ENCODE measurements at regions not wholly inside any gene's neighbourhood (a gene's known extent, or its start where the extent isn't known, plus 50 kb on each side); places are given as distances from the start of the nearest gene placed in this dataset.
"Not testable (repeated sequence)": the region's sequence is repeated elsewhere in the genome, so short reads cannot be mapped to it uniquely, and the experiment has no call there.

DNA sequence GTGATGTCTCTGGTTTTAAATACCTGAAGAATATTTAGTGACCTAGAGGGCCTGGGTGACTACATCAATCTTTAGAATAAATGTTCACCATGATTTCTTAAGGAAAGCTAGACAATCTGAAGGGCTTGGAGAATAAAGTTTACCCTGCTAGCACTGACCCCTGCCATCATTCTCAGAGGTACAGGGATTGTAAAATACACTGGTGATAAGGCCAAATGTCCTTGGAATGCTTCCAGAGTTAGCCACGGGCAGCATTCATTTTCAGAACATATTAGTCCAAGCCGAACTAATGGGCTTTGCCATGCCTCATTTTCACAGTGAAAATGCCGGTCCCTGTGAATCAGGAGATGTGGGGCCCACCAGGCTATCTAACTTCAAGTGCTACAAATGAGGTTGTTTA lies 1381.7 kb upstream of the SEL1L start:
- DNase-seq (ENCODE audit: low read depth), result no peak

DNA sequence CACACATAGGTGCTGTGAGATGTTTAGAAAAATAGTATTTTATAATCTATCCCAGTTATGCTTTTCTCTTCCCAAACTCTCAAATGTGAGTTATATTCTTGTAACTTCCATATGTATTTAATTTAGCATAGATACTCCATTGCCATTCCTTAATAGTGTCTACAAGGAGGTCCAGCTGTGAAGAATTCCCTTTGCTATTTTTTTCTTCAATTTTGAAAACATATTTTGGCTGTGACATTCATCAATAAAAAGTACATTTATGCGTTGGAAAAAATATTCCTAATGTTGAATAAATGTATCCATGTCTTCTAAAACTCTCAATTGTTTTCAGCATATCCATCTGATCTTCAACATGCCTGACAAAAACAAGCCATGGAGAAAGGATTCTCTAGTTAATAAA lies 1402.0 kb upstream of the SEL1L start:
- no peak for DNase-seq (ENCODE audit: low read depth)

DNA sequence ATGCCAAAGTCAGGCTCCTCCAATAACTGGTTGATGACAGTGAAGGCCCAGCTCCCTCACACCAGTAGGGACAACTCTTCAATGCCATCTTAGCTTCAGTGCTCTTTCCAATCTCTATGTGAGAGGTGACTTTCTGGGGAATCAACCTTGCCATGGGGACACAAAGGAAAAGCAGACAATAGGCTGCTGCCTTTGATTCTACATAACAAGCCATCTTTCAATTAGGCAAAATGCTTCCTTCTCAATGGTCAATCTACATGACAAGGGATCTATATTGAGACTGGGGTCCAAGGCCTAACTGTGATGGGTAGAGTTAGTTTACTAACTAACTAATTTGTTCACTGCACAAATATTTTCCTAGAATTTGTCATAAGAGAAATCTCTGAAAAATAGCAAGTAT lies 1417.5 kb upstream of the SEL1L start:
- no peak for DNase-seq (ENCODE audit: low read depth)

DNA sequence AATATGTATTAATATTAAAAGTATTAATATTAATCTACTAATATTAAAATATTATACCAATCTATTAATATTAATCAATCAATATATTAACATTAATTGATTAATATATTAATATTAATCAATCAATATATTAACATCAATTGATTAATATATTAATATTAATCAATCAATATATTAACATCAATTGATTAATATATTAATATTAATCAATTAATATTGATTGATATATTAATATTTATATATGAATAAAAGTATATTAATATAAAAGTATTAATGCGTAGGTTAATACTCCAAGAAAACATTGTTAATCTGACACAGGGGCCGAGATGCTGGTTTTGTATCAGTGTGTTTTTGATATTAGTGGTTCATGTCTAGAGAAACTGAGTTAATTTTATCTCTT lies 1430.1 kb upstream of the SEL1L start:
- no peak for DNase-seq (ENCODE audit: low read depth)

DNA sequence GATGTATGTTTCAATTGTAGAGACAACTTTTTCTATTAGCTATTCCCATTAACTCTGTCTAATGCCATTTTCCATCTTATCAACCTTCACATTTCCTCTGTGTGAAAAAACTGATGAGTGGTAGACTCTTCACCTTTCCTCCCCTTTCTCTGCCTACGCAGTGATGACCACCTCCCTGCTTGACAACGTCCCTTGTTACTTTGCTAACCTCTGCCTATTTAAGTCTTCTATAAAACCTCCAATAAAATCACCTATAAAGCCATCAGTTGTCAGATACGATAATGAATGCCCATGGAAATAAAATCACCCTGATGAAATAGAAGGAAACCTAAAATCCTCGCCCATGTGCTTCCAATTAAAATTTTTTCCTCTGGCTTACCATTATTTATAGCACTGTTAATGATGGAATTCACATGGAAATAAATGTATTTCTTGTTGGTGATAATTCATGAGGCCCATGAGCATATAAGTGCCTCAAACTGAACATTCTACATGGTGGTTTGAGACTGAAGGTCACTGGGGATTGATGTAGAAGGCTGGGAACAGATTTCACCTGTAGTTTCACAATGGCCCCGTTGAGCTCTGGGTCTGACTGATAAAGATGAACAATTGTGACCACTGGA lies 1454.0 kb upstream of the SEL1L start:
- DNase-seq (ENCODE audit: low read depth), result no peak

DNA sequence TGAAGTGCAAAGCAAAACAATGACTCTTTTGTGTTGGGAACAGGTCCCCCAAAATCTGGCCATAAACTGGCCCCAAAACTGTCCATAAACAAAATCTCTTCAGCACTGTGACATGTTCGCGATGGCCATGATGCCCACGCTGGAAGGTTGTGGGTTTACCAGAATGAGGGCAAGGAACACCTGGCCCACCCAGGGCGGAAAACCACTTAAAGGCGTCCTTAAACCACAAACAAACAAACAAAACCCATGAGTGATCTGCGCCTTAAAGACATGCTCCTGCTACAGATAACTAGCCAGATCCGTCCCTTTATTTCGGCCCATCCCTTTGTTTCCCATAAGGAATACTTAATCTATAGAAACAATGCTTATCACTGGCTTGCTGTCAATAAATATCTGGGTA lies 1460.9 kb upstream of the SEL1L start:
- not testable (repeated sequence) for DNase-seq (ENCODE audit: low read depth)

DNA sequence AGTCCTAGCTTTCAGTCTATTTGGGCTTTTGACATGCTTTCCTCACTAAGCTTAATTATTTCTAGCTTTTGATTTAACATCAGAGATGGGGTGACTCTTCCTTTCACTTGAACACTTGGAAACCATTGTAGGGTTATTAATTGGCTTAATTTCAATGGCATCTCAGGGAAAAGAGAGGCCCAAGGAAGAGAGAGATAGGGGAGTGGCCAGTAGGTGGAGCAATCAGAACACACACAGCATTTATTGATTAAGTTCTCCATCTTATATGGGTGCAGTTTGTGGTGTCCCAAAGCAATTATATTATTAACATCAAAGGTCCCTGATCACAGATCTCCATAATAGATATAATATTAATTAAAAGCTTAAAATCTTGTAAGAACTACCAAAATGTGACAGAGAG lies 1466.1 kb upstream of the SEL1L start:
- no peak for DNase-seq (ENCODE audit: low read depth)

DNA sequence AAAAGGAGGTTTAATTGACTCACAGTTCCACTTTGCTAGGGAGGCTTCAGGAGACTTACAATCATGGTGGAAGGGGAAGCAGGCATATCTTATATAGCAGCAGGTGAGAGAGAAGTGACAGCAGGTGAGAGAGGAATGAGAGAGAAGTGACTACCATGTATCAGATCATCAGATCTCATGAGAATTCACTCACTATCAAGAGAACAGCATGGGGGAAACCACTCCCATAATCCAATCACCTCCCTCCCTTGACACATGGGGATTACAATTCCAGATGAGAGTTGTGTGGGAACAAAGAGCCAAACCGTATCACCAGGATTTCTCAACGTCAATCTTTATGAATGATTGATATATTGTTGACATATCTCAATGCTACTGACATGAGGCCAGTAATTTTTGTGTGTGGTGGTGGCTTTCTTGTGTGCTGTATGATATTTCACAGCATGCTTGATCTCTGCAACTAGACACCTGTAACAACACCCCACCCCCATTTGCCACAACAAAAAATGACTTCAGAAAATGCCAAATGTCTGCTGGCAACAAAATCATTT lies 1470.9 kb upstream of the SEL1L start:
- no peak for DNase-seq (ENCODE audit: low read depth)

DNA sequence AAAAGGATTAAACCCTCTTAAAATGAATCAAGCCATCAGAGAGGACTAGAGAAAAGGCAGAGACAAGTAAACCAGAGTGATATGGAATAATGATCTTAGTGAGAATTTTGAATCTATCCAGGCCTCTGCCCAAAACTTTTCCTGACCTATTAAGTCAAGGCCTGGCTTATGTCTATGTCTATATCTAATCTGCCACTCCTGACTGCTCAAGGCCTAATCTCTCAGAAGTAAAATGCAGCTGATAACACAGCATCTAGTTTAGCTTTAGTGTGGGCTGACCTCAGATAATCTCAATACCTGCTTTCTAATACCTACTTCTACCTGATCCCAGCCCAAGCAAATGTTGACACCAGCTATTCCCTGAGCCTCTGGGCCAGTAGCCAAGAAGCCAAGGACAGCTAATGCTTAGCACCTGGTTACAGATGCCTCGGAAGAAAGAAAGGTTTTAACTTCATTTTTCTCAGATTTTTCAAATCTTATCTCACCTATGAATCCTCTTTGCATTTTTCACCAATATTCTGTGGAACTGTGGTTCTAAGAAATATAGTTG lies 1472.5 kb upstream of the SEL1L start:
- DNase-seq (ENCODE audit: low read depth), result no peak

DNA sequence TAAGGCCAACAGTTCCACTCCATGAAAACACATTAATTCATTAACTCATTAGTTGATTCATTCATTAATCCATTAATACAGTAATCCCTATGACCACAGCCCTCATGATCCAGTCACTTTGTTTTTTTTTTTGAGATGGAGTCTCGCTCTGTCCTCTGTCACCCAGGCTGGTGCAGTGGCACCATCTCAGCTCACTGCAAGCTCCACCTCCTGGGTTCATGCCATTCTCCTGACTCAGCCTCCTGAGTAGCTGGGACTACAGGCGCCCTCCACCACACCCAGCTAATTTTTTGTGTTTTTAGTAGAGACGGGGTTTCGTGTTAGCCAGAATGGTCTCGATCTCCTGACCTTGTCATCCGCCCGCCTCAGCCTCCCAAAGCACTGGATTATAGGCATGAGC lies 1473.4 kb upstream of the SEL1L start:
- not testable (repeated sequence) for DNase-seq (ENCODE audit: low read depth)

DNA sequence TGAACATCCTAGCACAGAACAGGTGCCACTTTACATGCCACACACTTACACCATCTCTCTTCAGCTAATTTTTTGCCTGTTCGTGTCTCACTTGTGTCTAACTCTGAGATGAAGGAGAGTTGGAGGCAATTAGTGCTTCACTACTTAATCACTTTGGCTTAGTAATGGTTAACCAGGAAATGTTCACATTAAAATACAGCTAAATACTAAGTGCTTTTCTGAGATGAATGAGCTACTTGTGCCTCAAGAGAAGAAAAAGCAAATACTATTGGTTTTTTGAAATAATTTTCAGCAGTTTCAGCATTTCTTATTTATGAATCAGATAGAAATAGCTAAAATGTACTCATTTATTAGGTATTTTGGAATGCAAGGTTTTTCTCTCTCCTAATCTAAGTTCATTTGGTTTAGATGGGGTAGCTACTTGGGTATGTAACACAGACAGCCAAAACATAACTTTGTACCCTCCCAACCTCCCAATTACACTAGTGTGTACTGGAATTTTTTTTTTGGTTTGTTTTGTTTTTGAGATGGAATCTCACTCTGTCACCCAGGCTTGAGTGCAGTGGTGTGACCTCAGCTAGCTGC lies 1474.1 kb upstream of the SEL1L start:
- no peak for DNase-seq (ENCODE audit: low read depth)

DNA sequence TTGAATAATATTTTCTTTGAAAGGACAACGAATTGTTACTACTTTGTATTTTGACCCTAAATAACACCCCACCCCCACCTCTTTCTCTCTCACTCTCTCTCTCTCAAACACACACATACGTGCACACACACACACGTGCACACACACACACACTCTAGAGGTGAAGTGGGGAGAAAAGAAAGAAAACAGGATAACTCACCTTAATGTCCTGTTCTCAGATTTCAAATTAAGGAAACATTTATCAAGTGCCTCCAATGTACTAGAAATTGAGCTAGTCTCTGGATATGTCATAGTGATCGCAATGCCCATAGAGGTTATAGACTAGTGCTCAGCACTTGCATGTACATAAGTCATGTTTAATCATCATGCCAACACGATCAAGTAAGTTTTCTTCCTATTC lies 1483.6 kb upstream of the SEL1L start:
- no peak for DNase-seq (ENCODE audit: low read depth)

DNA sequence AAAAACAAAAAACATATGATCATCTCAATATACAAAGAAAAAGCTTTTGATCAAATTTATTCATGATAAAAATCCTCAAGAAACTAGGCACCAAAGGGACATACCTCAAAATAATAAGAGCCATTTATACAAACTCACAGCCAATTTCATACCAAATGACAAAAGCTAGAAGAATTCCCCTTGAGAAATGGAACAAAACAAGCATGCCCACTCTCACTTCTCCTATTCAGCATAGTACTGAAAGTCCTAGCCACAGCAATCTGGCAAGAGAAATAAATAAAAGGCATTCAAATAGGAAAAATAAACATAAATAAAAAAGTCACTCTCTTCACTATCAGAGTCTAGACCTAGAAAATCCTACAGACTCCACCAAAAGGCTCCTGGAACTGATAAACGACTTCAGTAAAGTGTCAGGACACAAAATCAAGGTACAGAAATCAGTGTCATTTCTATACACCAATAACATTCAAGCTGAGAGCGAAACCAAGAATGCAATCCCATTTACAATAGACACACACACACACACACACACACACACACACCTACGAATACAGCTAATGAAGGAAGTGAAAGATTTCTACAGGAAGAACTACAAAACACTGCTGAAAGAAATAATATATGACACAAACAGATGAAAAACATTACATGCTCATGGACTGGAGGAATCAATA lies 1486.2 kb upstream of the SEL1L start:
- DNase-seq (ENCODE audit: low read depth), result no peak

DNA sequence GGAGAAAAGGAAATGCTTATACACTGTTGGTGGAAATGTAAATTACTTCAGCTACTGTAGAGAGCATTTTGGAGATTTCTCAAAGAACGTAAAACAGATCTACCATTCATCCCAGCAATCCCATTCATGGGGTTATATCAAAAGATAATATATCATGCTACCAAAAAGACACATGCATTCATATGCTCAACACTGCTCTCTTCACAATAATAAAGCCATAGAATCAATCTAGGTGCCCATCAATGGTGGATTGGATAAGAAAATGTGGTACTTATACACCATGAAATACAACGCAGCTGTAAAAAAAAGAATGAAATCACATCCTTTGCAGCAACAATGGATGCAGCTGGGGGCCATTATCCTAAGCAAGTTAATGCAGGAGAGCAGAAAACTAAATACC lies 1487.7 kb upstream of the SEL1L start:
- no peak for DNase-seq (ENCODE audit: low read depth)

DNA sequence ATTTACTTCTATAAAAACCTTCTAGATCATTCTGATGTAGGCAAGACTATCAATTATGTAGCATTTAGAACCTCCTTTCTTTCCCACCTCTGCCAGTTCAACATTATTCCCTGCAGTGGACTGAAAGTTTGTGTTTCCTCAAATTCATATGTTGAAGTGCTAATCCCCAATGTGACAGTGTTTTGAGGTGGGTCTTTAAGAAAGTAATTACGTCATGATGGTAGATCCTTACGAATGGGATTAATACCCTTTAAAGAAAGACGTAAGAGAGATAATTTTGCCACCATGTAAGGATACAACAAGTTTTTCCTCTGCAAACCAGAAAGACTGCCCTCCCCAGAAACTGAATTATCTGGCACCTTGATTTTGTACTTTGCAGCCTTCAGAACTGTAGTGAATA lies 1489.7 kb upstream of the SEL1L start:
- no peak for DNase-seq (ENCODE audit: low read depth)

DNA sequence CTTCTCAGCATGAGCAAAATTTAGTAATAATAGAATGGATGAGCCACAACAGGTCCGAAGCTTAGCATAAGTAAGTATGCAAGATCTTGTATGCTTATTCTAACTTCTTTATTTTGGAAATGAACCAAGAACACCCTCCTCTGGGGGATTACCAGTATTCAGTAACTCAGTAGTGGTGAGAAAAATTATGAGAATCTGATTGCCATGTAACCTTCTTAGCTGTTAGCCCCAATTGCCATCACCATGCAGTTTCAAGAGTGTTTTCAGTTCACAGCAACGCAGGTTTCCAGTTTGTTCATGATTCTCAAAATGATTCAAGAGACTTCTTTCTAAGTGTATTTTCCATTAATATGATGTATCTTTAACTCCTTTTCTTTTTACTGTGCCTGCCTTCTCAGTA lies 1507.6 kb upstream of the SEL1L start:
- DNase-seq (ENCODE audit: low read depth), result no peak

DNA sequence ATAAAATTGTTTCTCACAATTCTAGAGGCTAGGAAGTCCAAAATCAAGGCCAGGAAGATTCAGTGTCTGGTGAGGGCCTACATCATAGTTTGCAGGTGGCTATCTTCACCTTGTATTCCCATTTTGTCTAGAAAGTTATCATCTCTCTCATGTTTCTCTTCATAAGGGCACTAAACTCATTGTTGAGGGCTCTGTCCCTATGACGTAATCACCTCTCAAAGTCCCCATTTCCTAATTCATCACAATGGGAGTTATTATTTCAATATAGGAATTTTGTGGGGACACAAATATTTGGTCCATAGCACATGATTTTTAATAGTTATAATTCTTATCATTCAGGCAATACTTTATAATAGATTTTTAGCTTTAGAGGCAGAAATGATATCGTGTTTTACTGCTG lies 1509.2 kb upstream of the SEL1L start:
- no peak for DNase-seq (ENCODE audit: low read depth)

DNA sequence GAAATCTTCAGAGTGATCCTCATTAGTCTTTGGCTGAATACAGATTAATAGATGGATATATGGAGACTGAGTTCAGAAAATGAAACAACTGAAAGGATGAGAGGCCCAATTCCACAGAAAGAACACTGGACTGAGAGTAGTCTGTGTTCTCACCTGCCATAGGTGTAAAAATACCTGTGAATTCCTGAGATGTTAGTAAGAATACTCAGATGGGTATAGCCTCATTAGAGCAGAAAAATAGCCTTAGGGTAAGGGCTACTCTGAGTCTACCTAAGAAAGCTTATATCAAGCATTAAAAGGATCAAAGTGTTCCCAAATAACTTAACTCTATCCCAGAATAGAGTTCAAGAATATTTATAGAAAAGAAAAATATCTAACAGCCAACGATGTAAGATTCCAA lies 1510.3 kb upstream of the SEL1L start:
- no peak for DNase-seq (ENCODE audit: low read depth)

DNA sequence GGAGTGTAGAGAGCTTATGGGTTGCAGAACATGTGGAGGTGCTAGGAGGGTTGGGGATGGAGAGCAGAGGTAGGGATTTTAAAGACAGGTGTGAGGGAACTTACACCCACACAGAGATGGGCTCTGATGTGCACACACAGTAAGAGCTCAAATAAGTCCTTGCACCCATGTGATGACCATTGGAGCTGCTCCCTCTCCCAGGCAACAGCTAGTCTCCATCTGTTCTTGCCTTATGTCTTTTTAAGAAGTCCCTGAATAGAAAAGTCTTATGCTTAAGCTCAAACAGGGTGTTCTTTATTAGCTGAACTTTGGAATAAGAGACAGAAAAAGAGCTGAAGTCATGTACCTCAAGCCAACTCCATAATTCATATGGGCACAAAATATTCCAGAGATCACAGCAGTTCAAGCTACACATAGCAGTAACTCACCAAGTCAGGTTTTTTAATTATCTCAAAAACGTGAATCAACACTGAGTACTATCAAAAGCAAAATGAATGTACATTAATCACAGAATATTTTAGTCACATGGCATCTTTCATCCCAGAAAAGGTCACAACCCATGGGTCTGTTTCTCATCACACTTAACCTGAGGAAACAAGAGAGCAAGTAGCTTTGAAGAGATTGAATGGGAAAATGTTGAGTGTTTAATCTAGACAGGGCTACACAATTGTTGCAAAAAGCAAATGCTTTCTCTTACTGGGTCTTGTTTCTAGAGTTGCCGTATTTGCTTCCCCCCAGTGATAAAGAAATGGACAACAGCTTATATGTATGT lies 1513.6 kb upstream of the SEL1L start:
- no peak for DNase-seq (ENCODE audit: low read depth)

DNA sequence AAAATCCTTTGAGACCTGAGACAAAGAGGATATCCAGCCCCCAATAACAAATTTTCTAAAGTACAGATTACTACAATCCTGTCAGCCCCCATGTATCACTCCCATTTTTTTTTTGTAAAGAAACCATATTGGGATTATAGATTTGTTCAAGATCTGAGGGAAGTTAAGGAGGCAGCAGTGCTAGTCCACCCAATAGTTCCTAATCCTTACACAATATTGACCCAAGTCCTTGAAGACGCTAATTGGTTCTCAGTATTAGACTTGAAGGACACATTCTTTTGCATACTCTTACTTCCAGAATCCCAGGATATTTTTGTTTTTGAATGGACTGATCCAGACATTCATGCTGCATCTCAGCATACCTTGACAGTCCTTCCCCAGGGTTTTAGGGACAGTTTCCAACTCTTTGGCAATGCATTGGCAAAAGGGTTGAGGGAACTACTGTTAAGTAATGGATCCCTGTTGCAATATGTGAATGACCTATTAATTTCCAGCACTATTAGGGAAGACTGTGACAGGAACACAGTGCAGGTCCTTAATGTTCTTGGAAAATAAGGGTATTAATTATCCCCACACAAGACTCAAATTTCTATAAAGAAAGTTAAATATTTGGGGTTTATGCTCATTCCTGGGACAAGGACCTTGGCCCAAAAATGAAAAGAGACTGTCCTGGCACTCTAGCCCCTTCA lies 1519.5 kb upstream of the SEL1L start:
- no peak for DNase-seq (ENCODE audit: low read depth)

DNA sequence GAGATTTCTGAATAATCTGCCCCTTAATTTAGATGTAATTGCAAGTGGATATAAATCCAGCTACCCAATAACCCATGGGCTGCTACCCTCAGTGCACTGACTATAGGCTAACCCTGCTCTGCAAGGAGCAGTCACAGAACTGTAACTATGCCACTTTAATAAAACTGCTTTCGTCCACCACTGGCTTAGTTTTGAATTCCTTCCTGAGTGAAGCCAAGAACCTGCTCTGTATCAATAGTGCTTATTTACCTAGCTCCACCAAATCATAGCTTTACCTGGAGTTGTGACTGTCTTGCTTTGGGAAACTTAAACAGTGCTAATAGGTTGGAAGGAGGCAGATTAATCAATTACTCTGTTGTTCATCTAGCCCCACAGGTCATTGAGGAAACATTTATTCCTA lies 1524.4 kb upstream of the SEL1L start:
- no peak for DNase-seq (ENCODE audit: low read depth)

All from RPMI7951 (cell line).